Activated naive CD8-positive, alpha-beta T cell treated with anti-CD3 and anti-CD28 coated beads, Interleukin-2, amount 10 ng/mL, durations not matched to agents 7 days and 5 days (primary cell): ENCODE measurements at regions not wholly inside any gene's neighbourhood (a gene's known extent, or its start where the extent isn't known, plus 50 kb on each side); places are given as distances from the start of the nearest gene placed in this dataset.
"Not testable (repeated sequence)": the region's sequence is repeated elsewhere in the genome, so short reads cannot be mapped to it uniquely, and the experiment has no call there.

Experiments used
- ATAC-seq: fragments of 150-1000 bp; cut with Tn5 transposase; one replicate; pipeline ENCODE4 v1.10.0; 2021; ENCODE audit warnings: low read depth, moderate library complexity
- POLR2A ChIA-PET: fragments of 350-600 bp; sonication (Branson Sonifier 250); formaldehyde crosslinking; loops from one replicate; lab custom pipeline; 2021; ENCODE audit warnings: antibody characterized with exemption; lab: Charles Lee
- DNase-seq: peaks from one replicate; pipeline ENCODE4 v3.0.0; 2021
- H3K27ac Mint-ChIP-seq: one replicate; pipeline ENCODE4 v1.8.0; 2022; ENCODE audit warnings: mild to moderate bottlenecking, mixed read lengths
- H3K27me3 Mint-ChIP-seq: one replicate; pipeline ENCODE4 v1.8.0; 2022; ENCODE audit warnings: mild to moderate bottlenecking, moderate library complexity, mixed read lengths
- H3K36me3 Mint-ChIP-seq: one replicate; pipeline ENCODE4 v1.8.0; 2021; ENCODE audit warnings: mild to moderate bottlenecking, mixed read lengths
- H3K4me1 Mint-ChIP-seq: one replicate; pipeline ENCODE4 v1.8.0; 2021; ENCODE audit warnings: mixed read lengths
- H3K4me3 Mint-ChIP-seq: one replicate; pipeline ENCODE4 v1.8.0; 2022; ENCODE audit warnings: mild to moderate bottlenecking, moderate library complexity, mixed read lengths
- H3K9me3 Mint-ChIP-seq: one replicate; pipeline ENCODE4 v1.8.0; 2021; ENCODE audit warnings: mixed read lengths

DNA sequence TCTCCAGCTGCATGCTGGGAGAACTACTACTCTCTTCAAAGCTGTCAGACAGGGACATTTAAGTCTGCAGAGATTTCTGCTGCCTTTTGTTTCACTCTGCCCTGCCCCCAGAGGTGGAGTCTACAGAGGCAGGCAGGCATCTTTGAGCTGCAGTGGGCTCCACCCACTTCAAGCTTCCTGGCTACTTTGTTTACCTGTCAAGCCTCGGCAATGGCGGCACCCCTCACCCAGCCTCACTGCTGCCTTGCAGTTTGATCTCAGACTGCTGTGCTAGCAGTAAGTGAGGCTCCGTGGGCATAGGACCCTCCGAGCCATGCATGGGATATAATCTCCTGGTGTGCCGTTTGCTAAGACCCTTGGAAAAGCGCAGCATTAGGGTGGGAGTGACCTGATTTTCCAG lies 61.7 kb downstream of the DMRTA1 start:
- DNase-seq, H3K27ac Mint-ChIP-seq, ATAC-seq, H3K4me1 Mint-ChIP-seq, H3K9me3 Mint-ChIP-seq, H3K27me3 Mint-ChIP-seq, POLR2A ChIA-PET, H3K36me3 Mint-ChIP-seq, H3K4me3 Mint-ChIP-seq: not testable (repeated sequence)

DNA sequence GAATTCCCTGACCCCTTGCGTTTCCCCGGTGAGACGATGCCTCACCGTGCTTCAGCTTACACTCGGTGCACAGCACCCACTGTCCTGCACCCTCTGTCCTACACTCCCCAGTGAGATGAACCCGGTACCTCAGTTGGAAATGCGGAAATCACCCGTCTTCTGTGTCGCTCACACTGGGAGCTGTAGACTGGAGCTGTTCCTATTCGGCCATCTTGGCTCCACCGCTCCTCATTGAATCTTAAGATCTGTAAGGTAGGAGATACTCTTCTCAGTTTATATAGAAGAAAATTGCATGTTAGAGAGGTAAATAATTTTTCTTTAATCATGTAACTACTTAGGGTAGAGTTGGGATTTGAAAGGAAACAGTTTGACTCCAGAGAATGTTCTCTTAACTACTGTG lies 62.2 kb downstream of the DMRTA1 start:
- Mint-ChIP-seq H3K36me3 (no peaks in the 10 kb centered on the region), H3K4me1 (no peaks in the 10 kb centered on the region), H3K27me3 (no peaks in the 10 kb centered on the region), H3K9me3 (peaks cover 4% of the 10 kb centered on the region), H3K4me3 (no peak overlapping the region), H3K27ac (no peak overlapping the region)
- DNase-seq (no peak), ATAC-seq (no peak)
- POLR2A ChIA-PET = no interaction called here

DNA sequence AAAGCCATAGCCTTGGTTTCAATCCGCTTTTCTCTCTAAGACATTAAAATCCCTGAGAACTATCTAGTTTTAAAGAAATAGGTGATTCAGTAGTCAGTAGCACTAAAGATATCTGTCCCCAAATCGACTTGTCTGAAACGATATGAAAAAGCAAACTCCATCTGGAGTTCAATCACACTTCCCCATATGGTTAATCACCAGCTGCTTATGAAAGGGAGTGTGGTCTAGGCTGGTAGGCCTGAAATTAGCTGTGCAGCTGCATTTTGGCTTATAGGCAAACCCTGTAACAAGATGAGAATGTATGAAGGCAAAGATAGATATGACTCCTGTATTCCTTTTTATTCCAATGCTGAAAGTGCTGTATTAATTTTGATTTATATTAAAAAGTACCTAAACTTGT lies 65.9 kb downstream of the DMRTA1 start:
- Mint-ChIP-seq H3K9me3 (peaks cover 2% of the 10 kb centered on the region), H3K4me3 (no peak overlapping the region), H3K4me1 (no peaks in the 10 kb centered on the region), H3K27ac (no peak overlapping the region), H3K36me3 (no peaks in the 10 kb centered on the region), H3K27me3 (no peaks in the 10 kb centered on the region)
- no peak for DNase-seq
- POLR2A ChIA-PET = no interaction called here
- ATAC-seq = no peak

DNA sequence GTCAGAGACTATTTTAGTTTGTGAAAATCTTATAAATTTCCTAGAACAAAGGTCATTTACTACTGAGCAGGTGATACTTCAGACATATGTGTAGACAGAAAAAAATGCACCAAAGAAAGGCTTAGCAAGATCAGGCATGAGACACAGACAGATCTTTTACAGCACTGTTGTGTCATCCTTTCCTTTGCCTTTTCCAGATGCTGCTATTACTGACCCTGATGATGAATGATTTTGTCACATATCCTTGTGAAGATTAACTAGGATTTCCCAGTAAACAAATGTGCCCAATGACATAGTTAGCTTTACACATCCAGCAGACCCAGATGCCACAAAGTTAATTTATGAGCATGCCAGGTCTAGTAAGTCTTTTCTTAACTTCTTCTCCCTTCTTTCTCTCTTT lies 68.2 kb downstream of the DMRTA1 start:
- Mint-ChIP-seq H3K9me3 (no peaks in the 10 kb centered on the region), H3K27me3 (no peaks in the 10 kb centered on the region), H3K4me3 (no peak overlapping the region), H3K27ac (no peak overlapping the region), H3K4me1 (no peaks in the 10 kb centered on the region), H3K36me3 (no peaks in the 10 kb centered on the region)
- POLR2A ChIA-PET = no interaction called here
- DNase-seq = no peak
- ATAC-seq = no peak

DNA sequence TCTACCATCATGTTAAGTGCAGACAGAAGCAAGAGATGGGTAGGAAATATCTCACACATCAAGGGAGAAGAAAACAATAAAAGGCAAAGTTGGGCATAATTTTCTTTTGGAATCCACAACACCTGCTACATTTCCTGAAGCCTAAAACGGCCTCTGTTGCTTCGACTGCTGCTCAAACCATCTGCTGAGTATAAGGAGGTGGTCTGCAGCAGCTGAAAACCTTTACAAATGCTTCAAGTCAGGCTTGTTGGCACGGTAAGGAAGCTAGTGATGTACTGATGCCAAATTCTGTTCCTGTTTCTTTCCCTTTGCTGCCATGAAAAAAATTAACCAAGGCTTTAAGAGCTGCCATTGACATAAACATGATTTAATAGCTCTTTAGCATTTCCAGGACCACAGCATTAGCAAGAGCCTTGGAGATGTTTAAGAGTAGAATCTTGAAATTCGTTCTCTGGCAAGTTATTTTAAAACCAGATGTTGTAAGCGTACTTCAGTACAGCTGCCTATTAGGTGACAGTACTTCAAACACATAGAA lies 75.6 kb downstream of the DMRTA1 start:
- POLR2A ChIA-PET = no interaction called here
- no peaks in the 10 kb centered on the region for H3K9me3 Mint-ChIP-seq
- no peaks in the 10 kb centered on the region for H3K27me3 Mint-ChIP-seq
- no peak for DNase-seq
- no peaks in the 10 kb centered on the region for H3K36me3 Mint-ChIP-seq
- H3K27ac Mint-ChIP-seq = no peak overlapping the region
- ATAC-seq = no peak
- H3K4me3 Mint-ChIP-seq = no peak overlapping the region
- no peaks in the 10 kb centered on the region for H3K4me1 Mint-ChIP-seq

DNA sequence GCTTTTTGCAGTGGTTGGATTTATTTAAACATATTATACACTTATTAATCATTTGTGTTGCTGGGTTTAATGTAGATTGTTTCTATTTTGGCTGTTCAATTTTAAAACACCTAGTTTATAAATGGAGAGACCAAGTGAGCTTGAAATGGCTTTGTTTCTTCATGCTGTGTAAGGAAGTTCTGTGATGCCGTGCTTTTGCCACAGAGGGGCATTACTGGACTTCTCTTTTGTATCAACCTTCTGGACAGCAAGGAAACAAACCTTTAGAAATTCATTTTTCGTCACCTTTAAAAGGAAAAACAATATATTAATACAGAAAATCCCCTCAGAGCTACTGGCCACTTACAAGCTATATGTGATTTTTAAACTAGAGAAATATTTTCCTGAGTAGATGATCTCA lies 81.9 kb downstream of the DMRTA1 start:
- H3K27me3 Mint-ChIP-seq = no peaks in the 10 kb centered on the region
- ATAC-seq = no peak
- POLR2A ChIA-PET = no interaction called here

DNA sequence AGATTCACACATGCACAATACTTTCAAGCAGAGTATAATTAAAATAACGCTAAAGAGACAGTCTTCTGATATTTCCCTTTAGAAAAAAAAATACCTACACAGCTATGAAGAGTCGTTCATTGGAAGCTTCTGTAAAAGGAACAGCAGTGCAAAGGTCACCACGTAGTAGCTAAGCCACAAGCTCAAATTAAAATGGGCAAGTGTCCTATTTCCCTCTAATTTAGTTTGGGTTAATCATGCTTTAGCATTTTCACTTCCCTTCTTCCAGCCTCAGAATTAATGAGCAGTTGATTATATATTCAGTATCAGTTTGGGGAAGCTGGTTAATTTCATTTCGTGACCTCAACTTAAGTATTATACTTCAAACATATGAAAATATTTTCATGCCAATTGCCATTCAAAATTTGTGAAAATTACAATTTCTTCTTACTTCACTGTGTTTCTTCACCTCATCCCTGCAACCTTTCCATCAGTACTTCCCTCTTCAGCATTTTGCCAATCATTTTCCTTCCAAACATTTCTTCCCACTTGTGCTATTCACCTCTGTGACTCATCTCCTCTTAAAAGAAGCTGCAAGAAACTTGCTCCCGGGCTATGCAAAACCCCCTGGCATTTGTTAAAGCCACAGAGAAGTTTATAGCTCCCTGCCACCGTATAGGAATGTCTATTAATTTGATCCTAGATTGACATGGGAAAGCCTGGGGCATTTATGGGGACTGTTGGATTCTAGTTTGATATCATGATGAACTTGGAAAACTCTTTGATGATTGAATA lies 83.0 kb downstream of the DMRTA1 start:
- Mint-ChIP-seq H3K27me3 (no peaks in the 10 kb centered on the region), H3K4me1 (no peaks in the 10 kb centered on the region), H3K27ac (no peak overlapping the region), H3K9me3 (no peaks in the 10 kb centered on the region), H3K36me3 (no peaks in the 10 kb centered on the region), H3K4me3 (no peak overlapping the region)
- DNase-seq (no peak), ATAC-seq (no peak)
- POLR2A ChIA-PET = interaction anchor here (0.5 kb wide), 1 partner anchor 598 kb away, joined by 5 read pairs; no protein-coding TSS in a partner anchor

More for the DNA sequence above, 81.9 kb downstream of the DMRTA1 start:
- H3K4me1 Mint-ChIP-seq = no peaks in the 10 kb centered on the region
- no peaks in the 10 kb centered on the region for H3K9me3 Mint-ChIP-seq
- DNase-seq = no peak
- H3K36me3 Mint-ChIP-seq = no peaks in the 10 kb centered on the region
- H3K27ac Mint-ChIP-seq = no peak overlapping the region
- no peak overlapping the region for H3K4me3 Mint-ChIP-seq

DNA sequence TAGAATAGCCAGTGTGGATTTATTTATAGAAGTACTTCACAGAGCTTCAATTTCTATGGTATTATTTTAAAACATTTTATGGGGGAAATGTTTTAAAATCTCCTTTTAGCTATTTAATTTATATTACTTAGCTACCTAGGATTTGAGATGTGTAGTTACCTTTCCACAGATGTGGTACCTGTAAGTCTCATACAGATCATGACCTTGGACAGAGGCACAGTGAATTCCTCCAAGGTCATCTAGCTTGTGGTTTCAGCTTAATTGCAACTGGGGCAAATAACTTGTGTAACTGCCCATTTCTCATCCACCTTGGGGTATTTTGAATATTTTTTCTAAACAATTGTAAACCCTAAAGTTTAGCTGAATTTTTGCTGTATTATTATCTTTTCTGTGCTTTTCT lies 89.2 kb downstream of the DMRTA1 start:
- no peaks in the 10 kb centered on the region for H3K36me3 Mint-ChIP-seq
- H3K4me1 Mint-ChIP-seq = no peaks in the 10 kb centered on the region
- no peaks in the 10 kb centered on the region for H3K27me3 Mint-ChIP-seq
- H3K9me3 Mint-ChIP-seq = no peaks in the 10 kb centered on the region
- POLR2A ChIA-PET = no interaction called here
- H3K4me3 Mint-ChIP-seq = no peak overlapping the region
- DNase-seq (no peak), ATAC-seq (no peak)
- no peak overlapping the region for H3K27ac Mint-ChIP-seq

DNA sequence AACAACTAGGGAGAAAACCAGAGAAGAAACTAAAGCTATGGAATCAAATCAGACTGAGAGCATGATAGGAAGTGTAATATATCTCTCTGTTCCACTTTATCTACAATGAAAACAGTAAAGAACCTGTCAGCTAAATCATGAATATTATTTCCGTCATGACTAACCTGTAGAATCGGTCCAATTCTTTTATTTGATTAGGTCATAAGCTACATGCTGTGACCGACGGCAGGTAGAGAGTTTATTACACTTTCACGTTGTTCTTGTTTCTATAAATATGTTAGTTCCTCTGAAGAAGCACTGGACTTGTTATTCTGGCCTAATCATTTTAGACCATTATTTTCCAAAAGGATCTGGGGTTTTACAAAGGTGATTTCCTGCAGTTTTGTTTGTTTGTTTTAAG lies 91.1 kb downstream of the DMRTA1 start:
- Mint-ChIP-seq H3K36me3 (no peaks in the 10 kb centered on the region), H3K4me1 (no peaks in the 10 kb centered on the region), H3K27ac (no peak overlapping the region), H3K27me3 (no peaks in the 10 kb centered on the region), H3K4me3 (no peak overlapping the region), H3K9me3 (no peaks in the 10 kb centered on the region)
- POLR2A ChIA-PET = no interaction called here
- ATAC-seq (no peak), DNase-seq (no peak)

DNA sequence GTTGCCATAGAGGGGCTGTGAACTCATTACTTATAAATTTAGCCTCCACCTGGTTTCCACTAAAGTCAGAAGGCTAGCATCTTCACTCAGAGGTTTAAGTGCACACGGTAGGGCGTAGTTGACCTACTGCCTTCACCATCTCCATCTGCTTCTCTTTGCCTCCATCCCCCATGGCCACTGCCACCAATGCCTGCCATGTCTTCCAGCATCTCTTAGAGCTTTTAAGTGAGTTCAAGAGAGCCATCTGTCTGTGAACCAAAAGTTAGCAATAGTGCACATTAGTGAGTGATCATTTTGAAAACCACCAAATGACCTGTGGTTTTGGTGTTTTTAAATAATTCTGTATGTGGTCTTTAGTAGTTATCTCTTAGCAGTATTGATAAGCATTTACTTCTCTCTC lies 102.0 kb downstream of the DMRTA1 start:
- Mint-ChIP-seq H3K36me3 (no peaks in the 10 kb centered on the region), H3K9me3 (no peaks in the 10 kb centered on the region), H3K27me3 (no peaks in the 10 kb centered on the region), H3K4me3 (no peak overlapping the region), H3K4me1 (no peaks in the 10 kb centered on the region), H3K27ac (no peak overlapping the region)
- no peak for ATAC-seq
- DNase-seq = no peak
- POLR2A ChIA-PET = no interaction called here

DNA sequence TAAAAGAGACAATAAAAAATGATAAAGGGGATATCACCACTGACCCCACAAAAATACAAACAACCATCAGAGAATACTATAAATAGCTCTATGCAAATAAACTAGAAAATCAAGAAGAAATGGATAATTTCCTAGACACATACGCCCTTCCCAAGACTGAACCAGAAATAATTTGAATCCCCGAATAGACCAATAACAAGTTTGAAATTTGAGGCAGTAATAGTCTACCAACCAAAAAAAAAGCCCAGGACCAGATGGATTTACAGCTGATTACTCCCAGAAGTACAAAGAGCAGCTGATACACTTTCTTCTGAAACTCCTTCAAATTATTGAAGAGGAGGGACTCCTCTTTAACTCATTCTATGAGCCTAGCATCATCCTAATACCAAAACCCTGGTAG lies 128.1 kb downstream of the DMRTA1 start:
- POLR2A ChIA-PET = no interaction called here
- no peak for DNase-seq
- no peaks in the 10 kb centered on the region for H3K27me3 Mint-ChIP-seq

DNA sequence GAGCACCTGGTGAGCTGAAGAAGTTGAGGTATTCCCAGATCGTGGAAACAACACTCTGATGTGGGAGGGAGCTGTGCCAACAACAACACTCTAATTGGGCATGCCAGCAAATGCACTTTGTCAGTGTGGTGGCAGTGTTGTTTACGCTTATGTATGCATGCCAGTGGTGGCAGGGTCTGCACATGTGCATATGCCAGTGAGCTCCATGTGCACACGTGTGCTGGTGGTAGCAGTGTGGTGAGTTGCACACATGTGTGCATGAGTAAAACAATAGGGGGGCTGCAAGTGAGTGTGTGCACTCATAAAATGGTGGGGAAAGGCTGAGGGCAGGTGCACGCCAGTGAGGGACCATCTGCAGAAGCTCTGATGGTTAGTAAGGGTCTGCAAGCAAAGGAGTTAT lies 134.2 kb downstream of the DMRTA1 start:
- Mint-ChIP-seq H3K4me1 (no peaks in the 10 kb centered on the region), H3K27me3 (no peaks in the 10 kb centered on the region), H3K36me3 (no peaks in the 10 kb centered on the region), H3K27ac (no peak overlapping the region), H3K9me3 (no peaks in the 10 kb centered on the region), H3K4me3 (no peak overlapping the region)
- ATAC-seq (no peak), DNase-seq (no peak)
- POLR2A ChIA-PET = no interaction called here

More for the DNA sequence above, 128.1 kb downstream of the DMRTA1 start:
- no peak overlapping the region for H3K27ac Mint-ChIP-seq
- peaks cover 12% of the 10 kb centered on the region for H3K9me3 Mint-ChIP-seq
- no peaks in the 10 kb centered on the region for H3K36me3 Mint-ChIP-seq
- no peak overlapping the region for H3K4me3 Mint-ChIP-seq
- no peak for ATAC-seq
- no peaks in the 10 kb centered on the region for H3K4me1 Mint-ChIP-seq

DNA sequence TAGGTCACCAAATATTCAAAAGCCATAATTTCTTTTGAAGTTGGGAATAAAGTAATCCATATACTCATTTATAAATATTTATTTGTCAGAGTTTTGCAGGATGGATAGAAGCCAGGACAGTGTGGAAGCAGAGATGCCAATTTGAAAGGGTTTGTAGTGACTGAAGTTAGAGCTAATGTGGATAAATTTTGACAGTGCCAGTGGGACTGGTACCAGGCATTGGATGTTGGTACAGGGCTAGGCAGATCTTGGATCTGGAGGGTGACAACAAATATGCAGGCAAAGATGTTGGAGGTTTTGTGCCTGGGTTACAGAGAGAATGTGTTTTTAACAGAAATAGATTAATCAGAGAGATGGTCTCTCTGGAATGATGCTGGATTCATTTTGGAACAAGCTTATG lies 135.6 kb downstream of the DMRTA1 start:
- no peak overlapping the region for H3K27ac Mint-ChIP-seq
- DNase-seq (no peak), ATAC-seq (no peak)
- H3K4me3 Mint-ChIP-seq = no peak overlapping the region
- no peaks in the 10 kb centered on the region for H3K4me1 Mint-ChIP-seq
- POLR2A ChIA-PET = no interaction called here
- no peaks in the 10 kb centered on the region for H3K9me3 Mint-ChIP-seq
- no peaks in the 10 kb centered on the region for H3K36me3 Mint-ChIP-seq
- no peaks in the 10 kb centered on the region for H3K27me3 Mint-ChIP-seq

DNA sequence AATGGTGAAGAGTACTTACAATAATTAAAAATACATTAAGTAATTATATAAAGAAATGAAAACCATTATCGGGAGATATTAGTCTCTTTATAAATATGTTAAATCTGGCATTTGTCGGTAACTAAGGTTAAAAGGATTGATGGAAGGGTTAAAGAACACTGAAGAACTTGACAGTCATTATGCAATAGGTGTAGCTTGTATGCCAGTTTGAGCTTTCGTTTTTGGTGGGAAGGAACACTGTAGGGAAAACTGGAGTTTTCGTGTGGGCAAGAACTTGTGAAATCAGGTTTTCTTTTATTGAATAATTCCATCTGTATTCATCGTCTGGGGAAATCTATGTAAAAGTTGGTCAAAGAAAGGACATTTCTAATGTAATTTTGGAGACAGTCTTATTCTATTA lies 142.3 kb downstream of the DMRTA1 start:
- Mint-ChIP-seq H3K9me3 (no peaks in the 10 kb centered on the region), H3K27me3 (no peaks in the 10 kb centered on the region), H3K4me1 (no peaks in the 10 kb centered on the region), H3K27ac (no peak overlapping the region), H3K36me3 (no peaks in the 10 kb centered on the region), H3K4me3 (no peak overlapping the region)
- POLR2A ChIA-PET = no interaction called here
- DNase-seq (no peak), ATAC-seq (no peak)
